Liver (tissue), 8 donors: ENCODE measurements at regions not wholly inside any gene's neighbourhood (a gene's known extent, or its start where the extent isn't known, plus 50 kb on each side); places are given as distances from the start of the nearest gene placed in this dataset.

Experiments
- DNase-seq: peaks from one replicate; pipeline ENCODE4 v3.0.0-alpha.2; 2017; ENCODE audit warnings: low spot score
- H3K27ac ChIP-seq, 2 donors: one replicate each; pipeline ENCODE4 v1.7.0; 2013; ENCODE audit warnings: inconsistent platforms in 2 of 2, low read length in 2 of 2, control low read depth in 1 of 2, low read depth in 1 of 2, mild to moderate bottlenecking in 1 of 2
- H3K27me3 ChIP-seq, 4 donors: one replicate each; pipeline versions ENCODE4 v1.6.1 to v1.7.0; 2013; ENCODE audit warnings: low read length in 3 of 4, inconsistent platforms in 1 of 4, mild to moderate bottlenecking in 1 of 4, moderate library complexity in 1 of 4; ENCODE audit not compliant: control insufficient read depth in 4 of 4, insufficient read depth in 4 of 4
- H3K36me3 ChIP-seq, 4 donors: one replicate each; pipeline versions ENCODE4 v1.6.1 to v1.7.0; 2013; ENCODE audit warnings: low read length in 3 of 4, mild to moderate bottlenecking in 3 of 4, low read depth in 1 of 4, moderate library complexity in 1 of 4; ENCODE audit not compliant: control insufficient read depth in 4 of 4, insufficient read depth in 3 of 4
- H3K4me1 ChIP-seq, 4 donors: one replicate each; pipeline versions ENCODE4 v1.6.1 to v1.7.0; 2013; ENCODE audit warnings: low read length in 3 of 4, mild to moderate bottlenecking in 3 of 4, moderate library complexity in 1 of 4; ENCODE audit not compliant: control insufficient read depth in 4 of 4, insufficient read depth in 4 of 4
- H3K4me3 ChIP-seq, 3 donors: one replicate each; pipeline versions ENCODE4 v1.6.1 to v1.7.0; 2013; ENCODE audit warnings: low read length in 3 of 3, control low read depth in 1 of 3, low read depth in 1 of 3, mild to moderate bottlenecking in 1 of 3
- H3K9ac ChIP-seq, 2 donors: one replicate each; pipeline ENCODE4 v1.7.0; 2013; ENCODE audit warnings: low read length in 2 of 2, mild to moderate bottlenecking in 2 of 2, moderate library complexity in 2 of 2, control low read depth in 1 of 2, low read depth in 1 of 2
- H3K9me3 ChIP-seq, 4 donors: one replicate each; pipeline versions ENCODE4 v1.6.1 to v1.7.0; 2013; ENCODE audit warnings: low read length in 3 of 4; ENCODE audit not compliant: control insufficient read depth in 4 of 4
- CTCF ChIP-seq: fragments of 150-350 bp; IDR thresholded peaks from 2 replicates; pipeline ENCODE4 v1.5.1; 2017; ENCODE audit warnings: improper control_type of control experiment, low read depth, low read length; ENCODE audit not compliant: missing input control
- FOXA1 ChIP-seq: IDR thresholded peaks from 2 replicates; pipeline ENCODE4 v1.6.1; 2016; ENCODE audit warnings: antibody characterized with exemption
- FOXA2 ChIP-seq: IDR thresholded peaks from 2 replicates; pipeline ENCODE4 v1.6.1; 2016; ENCODE audit warnings: antibody characterized with exemption
- GABPA ChIP-seq, 2 donors: IDR thresholded peaks in 1 of 2; conservative IDR thresholded peaks in 1 of 2; 2 replicates each; pipeline ENCODE4 v1.6.1; 2016; ENCODE audit warnings: antibody characterized with exemption in 2 of 2, mild to moderate bottlenecking in 1 of 2, moderate library complexity in 1 of 2
- HNF4G ChIP-seq: IDR thresholded peaks from 2 replicates; pipeline ENCODE4 v1.6.1; 2016; ENCODE audit warnings: antibody characterized with exemption
- JUND ChIP-seq, 2 donors: IDR thresholded peaks; 2 replicates each; pipeline ENCODE4 v1.6.1; 2016; ENCODE audit warnings: antibody characterized with exemption in 2 of 2
- RAD21 ChIP-seq, 2 donors: IDR thresholded peaks; 2 replicates each; pipeline ENCODE4 v1.6.1; 2016; ENCODE audit warnings: antibody characterized with exemption in 2 of 2, mild to moderate bottlenecking in 2 of 2
- SP1 ChIP-seq: IDR thresholded peaks from 2 replicates; pipeline ENCODE4 v1.6.1; 2018; ENCODE audit warnings: antibody characterized with exemption, mild to moderate bottlenecking
- TAF1 ChIP-seq: conservative IDR thresholded peaks from 2 replicates; pipeline ENCODE4 v1.6.1; 2016; ENCODE audit warnings: antibody characterized with exemption, mild to moderate bottlenecking
- WGBS: extraction: QIAGEN DNeasy Blood & Tissue Kit; methylation state at CpG from one replicate; pipeline ENCODE4 v1.1.7; 2013; 5-methylcytosine and 5-hydroxymethylcytosine counted together
- TF ChIP-seq, protein P1 (sequence below): IDR thresholded peaks from 2 replicates; pipeline ENCODE4 v1.6.1; 2016; ENCODE audit warnings: antibody characterized with exemption, mild to moderate bottlenecking
- TF ChIP-seq, protein P2 (sequence below): IDR thresholded peaks from 2 replicates; pipeline ENCODE4 v1.6.1; 2016; ENCODE audit warnings: antibody characterized with exemption
- donor health status: healthy.
- donor health status: healthy.
- donor health status: healthy.
- donor health status: healthy.
- donor health status: healthy.

GRCh38 chr16:5506021-5506420, 408.4 kb upstream of the EEF2KMT start:
- DNase-seq, result no peak
- Histone ChIP-seq H3K9ac (no peak overlapping the region), H3K27me3 (peaks cover 0 to 7% (median 3%) of the 10 kb centered on the region in 4 donors), H3K4me1 (no peaks in the 10 kb centered on the region), H3K9me3 (no peaks in the 10 kb centered on the region), H3K4me3 (no peak overlapping the region), H3K36me3 (no peaks in the 10 kb centered on the region), H3K27ac (no peak overlapping the region)
- TF ChIP-seq FOXA1 (no peak), GABPA (IDR thresholded peaks at IDR 0.05 in 1 of 2, conservative IDR thresholded peaks at IDR 0.05 in 1 of 2) (no peak), HNF4G (no peak), CTCF (no peak), FOXA2 (no peak), SP1 (no peak), JUND (IDR thresholded peaks at IDR 0.05) (no peak)
- 56% methylated on average over 7 of the region's 7 CpGs for WGBS

DNA sequence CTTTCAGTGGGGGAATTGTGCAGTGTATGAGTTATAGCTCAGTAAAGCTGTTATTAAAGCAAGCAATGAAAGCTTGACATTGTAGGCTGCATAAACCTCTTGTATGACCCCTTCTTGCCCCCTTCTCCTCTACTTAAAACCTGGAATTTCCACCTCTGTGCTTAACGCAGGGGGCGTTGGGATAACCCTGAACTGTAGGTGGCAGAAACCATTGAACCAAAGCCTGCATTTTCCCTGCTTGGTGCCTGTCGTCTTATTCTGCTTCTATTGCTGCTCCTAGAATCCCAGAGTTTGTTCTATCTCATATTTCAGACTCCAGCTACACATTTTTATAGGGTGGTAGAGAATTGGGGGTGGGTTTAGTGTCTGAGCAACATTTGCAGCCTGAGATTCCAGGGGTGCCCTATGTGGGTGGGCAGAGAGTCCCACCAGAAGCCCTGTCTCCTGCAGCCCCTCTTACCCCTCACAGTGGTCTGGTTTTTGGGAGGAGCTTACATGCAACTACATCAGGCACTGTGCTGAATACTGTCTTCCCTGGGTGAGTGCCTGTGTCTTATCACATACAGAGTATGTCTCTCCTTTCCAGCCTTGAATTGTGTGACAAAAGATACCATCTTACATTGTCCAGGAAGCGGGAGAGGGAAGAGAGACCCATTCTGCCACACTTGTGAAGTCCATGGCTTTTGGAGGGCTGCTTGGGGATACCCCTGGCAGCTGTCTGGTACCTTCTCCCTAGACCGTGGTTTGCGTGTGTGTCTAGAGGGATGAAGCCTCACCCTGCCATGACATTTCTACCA, 407.7 kb upstream of the EEF2KMT start:
- TF ChIP-seq SP1 (no peak), TAF1 (no peak), HNF4G (no peak), RAD21 (IDR thresholded peaks at IDR 0.05) (no peak), FOXA1 (no peak), CTCF (no peak)
- TF ChIP-seq, protein P1, sequence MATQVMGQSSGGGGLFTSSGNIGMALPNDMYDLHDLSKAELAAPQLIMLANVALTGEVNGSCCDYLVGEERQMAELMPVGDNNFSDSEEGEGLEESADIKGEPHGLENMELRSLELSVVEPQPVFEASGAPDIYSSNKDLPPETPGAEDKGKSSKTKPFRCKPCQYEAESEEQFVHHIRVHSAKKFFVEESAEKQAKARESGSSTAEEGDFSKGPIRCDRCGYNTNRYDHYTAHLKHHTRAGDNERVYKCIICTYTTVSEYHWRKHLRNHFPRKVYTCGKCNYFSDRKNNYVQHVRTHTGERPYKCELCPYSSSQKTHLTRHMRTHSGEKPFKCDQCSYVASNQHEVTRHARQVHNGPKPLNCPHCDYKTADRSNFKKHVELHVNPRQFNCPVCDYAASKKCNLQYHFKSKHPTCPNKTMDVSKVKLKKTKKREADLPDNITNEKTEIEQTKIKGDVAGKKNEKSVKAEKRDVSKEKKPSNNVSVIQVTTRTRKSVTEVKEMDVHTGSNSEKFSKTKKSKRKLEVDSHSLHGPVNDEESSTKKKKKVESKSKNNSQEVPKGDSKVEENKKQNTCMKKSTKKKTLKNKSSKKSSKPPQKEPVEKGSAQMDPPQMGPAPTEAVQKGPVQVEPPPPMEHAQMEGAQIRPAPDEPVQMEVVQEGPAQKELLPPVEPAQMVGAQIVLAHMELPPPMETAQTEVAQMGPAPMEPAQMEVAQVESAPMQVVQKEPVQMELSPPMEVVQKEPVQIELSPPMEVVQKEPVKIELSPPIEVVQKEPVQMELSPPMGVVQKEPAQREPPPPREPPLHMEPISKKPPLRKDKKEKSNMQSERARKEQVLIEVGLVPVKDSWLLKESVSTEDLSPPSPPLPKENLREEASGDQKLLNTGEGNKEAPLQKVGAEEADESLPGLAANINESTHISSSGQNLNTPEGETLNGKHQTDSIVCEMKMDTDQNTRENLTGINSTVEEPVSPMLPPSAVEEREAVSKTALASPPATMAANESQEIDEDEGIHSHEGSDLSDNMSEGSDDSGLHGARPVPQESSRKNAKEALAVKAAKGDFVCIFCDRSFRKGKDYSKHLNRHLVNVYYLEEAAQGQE, result no peak
- TF ChIP-seq, protein P2, sequence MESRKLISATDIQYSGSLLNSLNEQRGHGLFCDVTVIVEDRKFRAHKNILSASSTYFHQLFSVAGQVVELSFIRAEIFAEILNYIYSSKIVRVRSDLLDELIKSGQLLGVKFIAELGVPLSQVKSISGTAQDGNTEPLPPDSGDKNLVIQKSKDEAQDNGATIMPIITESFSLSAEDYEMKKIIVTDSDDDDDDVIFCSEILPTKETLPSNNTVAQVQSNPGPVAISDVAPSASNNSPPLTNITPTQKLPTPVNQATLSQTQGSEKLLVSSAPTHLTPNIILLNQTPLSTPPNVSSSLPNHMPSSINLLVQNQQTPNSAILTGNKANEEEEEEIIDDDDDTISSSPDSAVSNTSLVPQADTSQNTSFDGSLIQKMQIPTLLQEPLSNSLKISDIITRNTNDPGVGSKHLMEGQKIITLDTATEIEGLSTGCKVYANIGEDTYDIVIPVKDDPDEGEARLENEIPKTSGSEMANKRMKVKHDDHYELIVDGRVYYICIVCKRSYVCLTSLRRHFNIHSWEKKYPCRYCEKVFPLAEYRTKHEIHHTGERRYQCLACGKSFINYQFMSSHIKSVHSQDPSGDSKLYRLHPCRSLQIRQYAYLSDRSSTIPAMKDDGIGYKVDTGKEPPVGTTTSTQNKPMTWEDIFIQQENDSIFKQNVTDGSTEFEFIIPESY, result no peak
- no peaks in the 10 kb centered on the region for H3K4me1 ChIP-seq
- peaks cover 0 to 7% (median 3%) of the 10 kb centered on the region in 4 donors for H3K27me3 ChIP-seq
- H3K9me3 ChIP-seq, result no peaks in the 10 kb centered on the region
- H3K4me3 ChIP-seq, result no peak overlapping the region
- DNase-seq, result no peak
- H3K27ac ChIP-seq, result no peak overlapping the region
- H3K36me3 ChIP-seq, result no peaks in the 10 kb centered on the region
- H3K9ac ChIP-seq, result no peak overlapping the region
- WGBS, result 44% methylated on average over 6 of the region's 6 CpGs
